Raji (cell line): ENCODE measurements at regions not wholly inside any gene's neighbourhood (a gene's known extent, or its start where the extent isn't known, plus 50 kb on each side); places are given as distances from the start of the nearest gene placed in this dataset.

Experiments used
- POLR2A ChIP-seq: IDR thresholded peaks from 2 replicates; pipeline ENCODE4 v1.6.1; 2011; ENCODE audit warnings: low read depth, low read length, control low read depth; ENCODE audit not compliant: insufficient read depth

- TF ChIP-seq POLR2A = no peak
Observed at GRCh38 chr4:82201805-82202641, 171.8 kb downstream of the HNRNPD start.

DNA sequence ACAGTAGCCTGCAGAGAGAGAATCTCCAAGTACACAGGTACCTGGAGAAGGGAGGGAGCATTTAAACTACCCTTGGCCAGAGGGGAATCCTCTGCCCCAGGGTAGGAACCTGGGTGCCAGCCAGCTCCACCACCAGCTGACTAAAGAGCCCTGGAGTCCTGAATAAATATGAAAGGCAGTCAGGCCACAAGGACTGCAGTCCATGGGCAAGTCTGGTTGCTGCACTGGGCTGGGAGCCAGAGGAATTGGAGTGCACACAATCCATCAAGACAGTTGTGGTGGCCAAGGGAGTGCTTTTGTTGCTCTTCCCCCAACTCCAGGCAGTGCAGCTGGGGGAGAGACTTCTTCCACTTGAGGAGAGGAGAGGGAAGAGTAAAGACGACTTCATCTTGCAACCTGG lies 172.5 kb downstream of the HNRNPD start:
- TF ChIP-seq POLR2A = no peak

GRCh38 chr4:82200046-82200445 lies 173.7 kb downstream of the HNRNPD start:
- TF ChIP-seq POLR2A = no peak

DNA sequence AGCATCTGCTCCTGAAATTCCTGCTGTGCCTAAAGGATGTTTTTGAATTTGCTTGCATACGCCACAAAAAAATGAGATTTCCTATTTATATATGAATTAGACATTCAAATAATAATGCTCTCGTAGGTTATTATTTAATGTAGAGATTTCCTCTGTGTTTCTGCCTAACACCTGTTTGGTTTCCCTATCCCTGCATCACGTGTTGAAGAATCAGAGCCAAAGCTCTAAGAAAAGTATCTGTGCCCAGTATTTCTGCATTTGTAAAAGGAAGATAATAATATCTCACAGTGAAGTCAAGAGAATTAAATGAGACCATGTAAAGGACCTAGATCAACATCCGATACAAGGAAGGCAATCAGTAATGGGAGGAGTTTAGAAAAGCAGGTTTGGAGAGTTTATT lies 179.5 kb downstream of the HNRNPD start:
- no peak for TF ChIP-seq POLR2A

DNA sequence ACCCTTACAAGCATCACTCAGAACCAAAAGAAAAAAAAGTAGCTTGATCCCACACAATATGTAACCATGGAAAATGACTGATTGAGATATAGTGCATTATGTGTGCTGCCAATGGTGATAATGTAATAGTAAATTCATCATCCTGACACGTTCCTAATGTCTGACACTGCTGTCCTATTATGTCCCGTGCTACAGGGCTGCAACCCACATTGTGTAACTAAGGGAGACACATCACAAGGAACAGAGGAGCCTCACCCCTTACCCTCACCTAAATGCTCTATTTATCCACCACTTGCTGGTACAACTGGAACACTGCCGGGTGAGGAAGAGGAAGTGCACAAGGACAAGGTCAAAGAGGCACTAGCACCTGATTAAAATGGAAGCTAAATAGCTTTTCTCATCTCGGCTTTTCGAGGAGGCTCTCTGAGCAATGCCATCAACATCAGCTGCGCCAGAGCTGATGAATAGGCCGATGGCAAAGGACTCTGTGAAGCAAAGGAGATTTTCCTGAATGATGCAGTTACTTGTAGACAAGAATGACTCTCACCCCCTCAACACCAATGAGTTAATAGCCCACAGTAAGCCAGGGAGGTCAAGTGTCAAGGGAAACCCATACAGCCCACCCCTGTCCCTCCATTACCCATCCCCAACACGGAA lies 181.6 kb downstream of the HNRNPD start:
- no peak for TF ChIP-seq POLR2A

GRCh38 chr4:82181789-82182188 lies 192.0 kb downstream of the HNRNPD start:
- no peak for TF ChIP-seq POLR2A

GRCh38 chr4:82172186-82172585 lies 201.6 kb downstream of the HNRNPD start:
- TF ChIP-seq POLR2A = no peak

DNA sequence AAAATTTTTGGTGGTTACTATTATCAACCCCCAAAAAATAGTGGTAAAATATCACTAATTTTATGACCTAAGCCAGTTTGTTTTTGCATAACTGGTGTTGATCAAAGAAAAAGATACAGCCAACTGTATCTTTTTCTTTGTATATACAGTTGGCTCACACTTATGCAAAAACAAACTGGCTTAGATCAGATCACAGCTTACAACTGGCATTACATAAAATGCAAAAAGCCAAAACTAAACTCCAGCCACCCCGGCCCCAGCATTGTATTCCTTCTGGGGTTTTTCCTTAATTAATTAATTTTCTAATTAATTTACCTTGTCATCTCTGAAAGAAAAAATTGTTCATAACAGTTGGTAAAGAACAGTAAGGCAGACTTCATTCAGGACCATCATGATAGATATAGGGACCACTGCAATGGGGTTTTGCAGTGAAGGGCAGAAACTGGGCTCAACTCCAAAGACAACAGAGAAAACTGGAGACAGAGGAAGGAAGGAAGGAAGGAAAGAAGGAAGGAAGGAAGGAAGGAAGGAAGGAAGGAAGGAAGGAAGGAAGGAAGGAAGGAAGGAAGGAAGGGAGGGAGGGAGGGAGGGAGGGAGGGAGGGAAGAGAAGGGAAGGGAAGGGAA lies 202.1 kb downstream of the HNRNPD start:
- no peak for TF ChIP-seq POLR2A

- no peak for TF ChIP-seq POLR2A
Observed at GRCh38 chr4:82149750-82150149, 224.0 kb downstream of the HNRNPD start.

GRCh38 chr4:82145850-82146249 lies 227.9 kb downstream of the HNRNPD start:
- TF ChIP-seq POLR2A = no peak

DNA sequence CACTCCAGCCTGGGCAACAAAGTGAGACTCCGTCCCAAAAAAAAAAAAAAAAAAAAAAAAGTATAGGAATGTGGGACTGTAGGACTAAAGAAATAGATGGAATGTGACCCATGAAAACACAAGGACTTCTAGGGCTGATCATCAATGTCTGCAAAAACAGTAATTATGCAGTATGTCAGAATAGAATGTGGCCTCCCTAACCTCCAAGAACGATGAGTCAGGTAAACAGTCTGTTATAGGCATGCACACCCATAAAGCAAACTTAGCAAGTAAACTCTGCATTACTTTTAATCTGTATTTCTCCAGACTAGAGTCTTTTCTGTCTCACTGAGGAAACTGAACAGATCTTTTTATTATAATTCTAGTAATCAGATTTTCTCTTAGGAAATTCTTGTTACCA lies 233.4 kb downstream of the HNRNPD start:
- TF ChIP-seq POLR2A = no peak

DNA sequence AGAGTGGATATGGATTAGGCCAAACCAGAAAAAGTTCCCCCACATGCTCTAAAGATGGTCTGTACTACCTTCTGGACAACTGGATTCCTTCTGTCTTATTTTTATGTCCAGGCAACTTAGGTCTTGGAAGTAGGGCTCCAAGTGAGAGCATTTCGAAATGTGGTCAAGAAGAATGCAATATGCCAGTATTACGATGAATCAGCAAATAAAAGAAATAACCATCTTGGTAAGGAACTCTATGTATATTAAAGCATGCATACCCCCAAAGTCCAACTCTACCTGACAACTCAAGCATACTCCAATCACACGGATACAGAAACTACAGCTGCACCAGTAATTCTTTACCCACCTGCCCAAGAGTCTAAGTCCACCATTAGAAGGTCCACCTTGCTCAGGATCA lies 234.5 kb downstream of the HNRNPD start:
- TF ChIP-seq POLR2A = no peak

DNA sequence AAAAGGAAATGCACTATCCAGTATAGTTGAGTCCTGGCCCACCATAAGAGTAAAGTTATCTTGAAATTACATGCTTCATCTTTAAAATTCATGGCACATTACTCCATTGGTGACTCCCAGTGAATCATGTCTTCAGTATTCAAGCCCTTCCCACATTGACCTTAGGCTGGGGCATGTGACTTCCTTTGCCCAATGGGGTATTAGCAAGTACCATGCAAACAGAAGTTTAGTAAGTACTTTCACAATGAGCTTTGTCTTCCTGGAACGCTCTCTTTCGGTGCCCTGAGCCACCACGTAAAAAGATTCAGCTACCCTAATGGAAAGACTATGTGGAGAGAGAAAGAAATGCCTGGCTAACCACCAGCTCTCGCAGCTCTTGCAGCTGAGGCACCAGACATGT lies 235.4 kb downstream of the HNRNPD start:
- TF ChIP-seq POLR2A = no peak

GRCh38 chr4:82136161-82136801 lies 237.5 kb downstream of the HNRNPD start:
- TF ChIP-seq POLR2A = no peak

DNA sequence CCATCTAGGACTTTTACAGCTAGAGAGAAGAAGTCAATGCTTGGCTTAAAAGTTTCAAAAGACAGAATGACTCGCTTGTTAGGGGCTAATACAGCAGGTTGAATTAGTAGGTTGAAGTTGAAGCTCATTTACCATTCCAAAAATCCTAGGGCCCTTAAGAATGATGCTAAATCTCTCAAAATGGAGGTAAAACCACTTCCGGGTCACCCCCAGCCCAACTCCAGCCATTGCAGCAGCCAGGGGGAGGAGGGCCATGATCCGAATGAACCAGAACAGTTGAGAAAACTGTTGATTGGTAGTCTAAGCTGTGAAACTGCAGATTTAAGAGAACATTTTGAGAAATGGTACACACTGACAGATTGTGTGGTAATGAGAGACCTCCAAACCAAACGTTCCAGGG lies 245.4 kb downstream of the HNRNPD start:
- TF ChIP-seq POLR2A = no peak
